Panc1 (cell line): ENCODE measurements at regions not wholly inside any gene's neighbourhood (a gene's known extent, or its start where the extent isn't known, plus 50 kb on each side); places are given as distances from the start of the nearest gene placed in this dataset.

ENCODE experiments used
- POLR2AphosphoS5 ChIP-seq: IDR thresholded peaks from 2 replicates; pipeline ENCODE4 v1.6.1; 2012; ENCODE audit warnings: mild to moderate bottlenecking, low read depth, low read length, moderate library complexity
- TCF7L2 ChIP-seq: IDR thresholded peaks from 2 replicates; pipeline ENCODE4 v1.6.1; 2011; ENCODE audit warnings: mild to moderate bottlenecking, low read depth, low read length, inconsistent platforms
- TF ChIP-seq, protein P1 (sequence below): fragments of 450-650 bp; IDR thresholded peaks from 2 replicates; pipeline ENCODE4 v1.5.1; 2017; ENCODE audit warnings: mild to moderate bottlenecking
- TF ChIP-seq, protein P2 (sequence below), 2 experiments: IDR thresholded peaks; 2 replicates each; pipeline ENCODE4 v1.6.1; 2011 to 2012; ENCODE audit warnings: low read depth in 2 of 2, control low read depth in 1 of 2, low read length in 1 of 2, mild to moderate bottlenecking in 1 of 2, moderate library complexity in 1 of 2; ENCODE audit not compliant: insufficient read depth in 1 of 2

DNA sequence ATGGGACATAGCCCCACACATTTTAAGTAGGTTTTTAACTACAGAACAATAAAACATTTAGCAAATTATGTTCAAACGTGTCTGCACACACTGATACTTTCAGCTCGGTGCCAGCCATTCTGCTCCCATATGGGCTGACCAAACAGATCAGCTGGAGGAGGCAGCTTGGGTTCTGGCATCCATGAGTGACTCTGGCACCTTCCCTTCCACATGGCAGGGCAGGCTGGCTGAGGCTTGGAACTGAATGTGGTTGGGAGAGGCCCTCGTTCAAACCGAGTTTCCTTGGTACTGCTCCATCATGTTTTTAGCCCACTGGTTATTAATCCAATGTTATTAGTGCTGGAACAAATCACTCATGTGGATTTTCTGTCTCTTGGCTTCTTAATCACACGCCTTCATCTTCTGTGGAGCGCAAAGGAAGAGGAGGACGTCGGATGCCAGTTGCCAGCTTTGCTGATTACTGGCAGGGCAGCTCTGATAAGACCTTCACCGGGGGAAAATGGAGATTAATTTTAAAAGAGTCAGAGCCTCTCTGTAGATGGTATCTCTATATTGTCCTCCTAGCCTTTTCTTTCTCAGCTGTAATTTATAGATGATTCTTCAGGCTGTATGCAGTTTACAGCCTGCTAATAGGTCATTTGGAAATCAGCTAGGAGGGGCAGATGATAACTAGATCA is 93.1 kb upstream of the TIAM2 start:
- TF ChIP-seq, protein P1, sequence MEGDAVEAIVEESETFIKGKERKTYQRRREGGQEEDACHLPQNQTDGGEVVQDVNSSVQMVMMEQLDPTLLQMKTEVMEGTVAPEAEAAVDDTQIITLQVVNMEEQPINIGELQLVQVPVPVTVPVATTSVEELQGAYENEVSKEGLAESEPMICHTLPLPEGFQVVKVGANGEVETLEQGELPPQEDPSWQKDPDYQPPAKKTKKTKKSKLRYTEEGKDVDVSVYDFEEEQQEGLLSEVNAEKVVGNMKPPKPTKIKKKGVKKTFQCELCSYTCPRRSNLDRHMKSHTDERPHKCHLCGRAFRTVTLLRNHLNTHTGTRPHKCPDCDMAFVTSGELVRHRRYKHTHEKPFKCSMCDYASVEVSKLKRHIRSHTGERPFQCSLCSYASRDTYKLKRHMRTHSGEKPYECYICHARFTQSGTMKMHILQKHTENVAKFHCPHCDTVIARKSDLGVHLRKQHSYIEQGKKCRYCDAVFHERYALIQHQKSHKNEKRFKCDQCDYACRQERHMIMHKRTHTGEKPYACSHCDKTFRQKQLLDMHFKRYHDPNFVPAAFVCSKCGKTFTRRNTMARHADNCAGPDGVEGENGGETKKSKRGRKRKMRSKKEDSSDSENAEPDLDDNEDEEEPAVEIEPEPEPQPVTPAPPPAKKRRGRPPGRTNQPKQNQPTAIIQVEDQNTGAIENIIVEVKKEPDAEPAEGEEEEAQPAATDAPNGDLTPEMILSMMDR: no peak
- TF ChIP-seq, protein P2, sequence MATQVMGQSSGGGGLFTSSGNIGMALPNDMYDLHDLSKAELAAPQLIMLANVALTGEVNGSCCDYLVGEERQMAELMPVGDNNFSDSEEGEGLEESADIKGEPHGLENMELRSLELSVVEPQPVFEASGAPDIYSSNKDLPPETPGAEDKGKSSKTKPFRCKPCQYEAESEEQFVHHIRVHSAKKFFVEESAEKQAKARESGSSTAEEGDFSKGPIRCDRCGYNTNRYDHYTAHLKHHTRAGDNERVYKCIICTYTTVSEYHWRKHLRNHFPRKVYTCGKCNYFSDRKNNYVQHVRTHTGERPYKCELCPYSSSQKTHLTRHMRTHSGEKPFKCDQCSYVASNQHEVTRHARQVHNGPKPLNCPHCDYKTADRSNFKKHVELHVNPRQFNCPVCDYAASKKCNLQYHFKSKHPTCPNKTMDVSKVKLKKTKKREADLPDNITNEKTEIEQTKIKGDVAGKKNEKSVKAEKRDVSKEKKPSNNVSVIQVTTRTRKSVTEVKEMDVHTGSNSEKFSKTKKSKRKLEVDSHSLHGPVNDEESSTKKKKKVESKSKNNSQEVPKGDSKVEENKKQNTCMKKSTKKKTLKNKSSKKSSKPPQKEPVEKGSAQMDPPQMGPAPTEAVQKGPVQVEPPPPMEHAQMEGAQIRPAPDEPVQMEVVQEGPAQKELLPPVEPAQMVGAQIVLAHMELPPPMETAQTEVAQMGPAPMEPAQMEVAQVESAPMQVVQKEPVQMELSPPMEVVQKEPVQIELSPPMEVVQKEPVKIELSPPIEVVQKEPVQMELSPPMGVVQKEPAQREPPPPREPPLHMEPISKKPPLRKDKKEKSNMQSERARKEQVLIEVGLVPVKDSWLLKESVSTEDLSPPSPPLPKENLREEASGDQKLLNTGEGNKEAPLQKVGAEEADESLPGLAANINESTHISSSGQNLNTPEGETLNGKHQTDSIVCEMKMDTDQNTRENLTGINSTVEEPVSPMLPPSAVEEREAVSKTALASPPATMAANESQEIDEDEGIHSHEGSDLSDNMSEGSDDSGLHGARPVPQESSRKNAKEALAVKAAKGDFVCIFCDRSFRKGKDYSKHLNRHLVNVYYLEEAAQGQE (IDR thresholded peaks at IDR 0.05; ENCODE audit: insufficient read depth in 1 of 2, low read depth in 2 of 2, low read length in 1 of 2): no peak
- TF ChIP-seq POLR2AphosphoS5: no peak
- TF ChIP-seq TCF7L2: no peak
